ENCODE measurements at regions not wholly inside any gene's neighbourhood (a gene's known extent, or its start where the extent isn't known, plus 50 kb on each side); places are given as distances from the start of the nearest gene placed in this dataset.
A peak's percentile ranks its signal among the peaks of the same experiment; 100 is the strongest.

GRCh38 chr18:27843783-27844777 lies 332.9 kb downstream of the CDH2 start:
- H3K4me3 ChIP-seq (ENCODE audit: low read depth, low read length): no peak overlapping the region
- peak; percentile 44 for DNase-seq (ENCODE audit: low read depth)

DNA sequence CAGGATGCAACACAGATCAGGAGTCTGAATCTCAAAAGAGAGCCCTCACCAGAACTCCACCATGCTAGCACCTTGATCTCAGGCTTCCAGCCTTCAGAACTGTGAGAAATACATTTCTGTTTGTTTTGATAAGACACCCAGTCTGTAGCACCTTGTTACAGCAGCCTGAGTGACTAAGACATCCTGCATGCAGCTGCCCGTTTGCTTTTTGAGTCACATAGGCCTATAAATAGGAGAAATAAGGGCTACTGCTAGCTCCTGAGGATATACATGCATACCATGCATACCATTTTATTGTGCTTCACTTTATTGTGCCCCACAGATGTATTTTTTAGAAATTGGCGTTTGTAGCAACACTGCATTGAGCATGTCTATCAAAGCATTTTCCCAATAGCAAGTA lies 337.8 kb downstream of the CDH2 start:
- no peak overlapping the region for H3K4me3 ChIP-seq (ENCODE audit: low read depth, low read length)
- DNase-seq (ENCODE audit: low read depth): peak; percentile 71

DNA sequence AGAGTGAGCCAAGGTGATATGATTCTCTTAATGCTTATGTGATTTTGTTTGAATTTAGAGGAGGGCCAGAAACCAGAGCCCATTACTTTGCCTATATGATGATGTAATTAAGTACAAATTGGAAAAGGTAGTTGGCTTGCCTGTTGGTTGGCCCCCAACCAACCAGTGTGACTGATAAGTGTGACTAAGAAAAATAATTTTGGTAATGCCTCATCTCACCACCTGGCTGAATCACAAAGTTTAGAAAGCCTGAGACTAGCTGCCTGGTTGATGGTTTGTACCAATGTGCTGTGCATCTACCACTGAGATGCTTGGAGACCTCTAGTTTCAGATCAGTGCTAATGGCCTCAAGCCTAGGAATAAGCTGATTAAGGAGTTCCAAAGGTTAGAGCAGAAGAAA lies 338.7 kb downstream of the CDH2 start:
- no peak for DNase-seq (ENCODE audit: low read depth)
- H3K4me3 ChIP-seq (ENCODE audit: low read depth, low read length): no peak overlapping the region

GRCh38 chr18:27826101-27826500 lies 350.8 kb downstream of the CDH2 start:
- no peak overlapping the region for H3K4me3 ChIP-seq (ENCODE audit: low read depth, low read length)
- DNase-seq (ENCODE audit: low read depth): no peak

- H3K4me3 ChIP-seq (ENCODE audit: low read depth, low read length): no peak overlapping the region
- DNase-seq (ENCODE audit: low read depth): no peak
Measured at GRCh38 chr18:27825689-27826088, 351.2 kb downstream of the CDH2 start.

- H3K4me3 ChIP-seq (ENCODE audit: low read depth, low read length): no peak overlapping the region
- DNase-seq (ENCODE audit: low read depth): no peak
Measured at GRCh38 chr18:27824841-27825681, 351.9 kb downstream of the CDH2 start.

DNA sequence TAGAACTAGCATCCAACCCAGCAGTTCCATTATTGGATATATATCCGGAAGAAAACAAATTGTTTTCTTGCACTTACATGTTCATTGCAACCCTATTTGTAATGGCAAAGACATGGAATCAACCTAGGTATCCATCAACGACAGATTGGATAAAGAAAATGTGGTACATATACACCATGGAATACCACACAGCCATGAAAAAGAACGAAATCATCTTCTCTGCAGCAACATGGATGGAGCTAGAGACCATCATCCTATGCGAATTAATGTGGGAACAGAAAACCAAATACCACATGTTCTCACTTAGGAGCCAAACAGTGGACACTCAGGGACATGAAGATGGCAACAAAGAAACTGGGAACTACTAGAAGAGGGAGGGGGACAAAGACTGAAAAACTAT lies 352.7 kb downstream of the CDH2 start:
- DNase-seq (ENCODE audit: low read depth): no peak
- no peak overlapping the region for H3K4me3 ChIP-seq (ENCODE audit: low read depth, low read length)

GRCh38 chr18:27823053-27823452 lies 353.9 kb downstream of the CDH2 start:
- DNase-seq (ENCODE audit: low read depth): no peak
- no peak overlapping the region for H3K4me3 ChIP-seq (ENCODE audit: low read depth, low read length)

GRCh38 chr18:27808683-27809082 lies 368.2 kb downstream of the CDH2 start:
- no peak overlapping the region for H3K4me3 ChIP-seq (ENCODE audit: low read depth, low read length)
- DNase-seq (ENCODE audit: low read depth): peak; percentile 29

- no peak for DNase-seq (ENCODE audit: low read depth)
Measured at GRCh38 chr18:27803957-27804356, 373.0 kb downstream of the CDH2 start.

GRCh38 chr18:27797484-27797883 lies 379.4 kb downstream of the CDH2 start:
- DNase-seq (ENCODE audit: low read depth): no peak
- no peak overlapping the region for H3K4me3 ChIP-seq (ENCODE audit: low read depth, low read length)

More at GRCh38 chr18:27803957-27804356, 373.0 kb downstream of the CDH2 start:
- no peak overlapping the region for H3K4me3 ChIP-seq (ENCODE audit: low read depth, low read length)

DNA sequence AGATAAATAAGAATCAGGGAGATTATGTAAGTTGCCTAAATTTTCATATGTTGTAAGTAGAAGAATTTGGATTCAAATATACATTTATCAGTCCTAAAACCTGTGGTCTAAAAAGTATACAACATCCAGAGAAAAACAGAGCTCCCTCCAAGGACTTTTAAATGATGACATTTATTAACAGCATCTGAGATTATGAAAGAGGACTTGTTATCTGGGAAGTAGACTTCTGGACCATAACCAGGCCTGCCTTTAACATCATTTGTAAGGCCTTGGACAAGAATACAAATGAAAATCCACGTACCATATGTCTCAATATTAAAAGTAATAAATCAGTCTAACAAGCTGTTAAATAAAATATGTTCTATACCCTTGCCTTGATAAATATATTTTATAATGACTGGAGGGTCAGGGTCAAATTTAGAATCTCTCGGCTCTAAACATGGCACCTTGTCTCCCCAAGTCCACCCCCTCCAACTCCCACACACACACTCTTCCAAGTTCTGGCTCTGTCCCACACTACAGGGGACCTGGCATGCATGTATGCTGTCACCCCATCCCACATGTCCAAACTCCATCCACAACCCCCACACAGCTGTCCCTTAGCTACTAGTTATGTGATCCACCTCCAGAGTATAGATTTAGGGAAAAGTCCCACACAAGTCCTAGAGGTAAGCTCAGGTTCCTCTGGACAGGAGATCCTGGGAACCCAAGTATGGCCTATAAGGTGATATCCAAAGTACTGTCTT lies 382.6 kb downstream of the CDH2 start:
- DNase-seq (ENCODE audit: low read depth): no peak
- no peak overlapping the region for H3K4me3 ChIP-seq (ENCODE audit: low read depth, low read length)

DNA sequence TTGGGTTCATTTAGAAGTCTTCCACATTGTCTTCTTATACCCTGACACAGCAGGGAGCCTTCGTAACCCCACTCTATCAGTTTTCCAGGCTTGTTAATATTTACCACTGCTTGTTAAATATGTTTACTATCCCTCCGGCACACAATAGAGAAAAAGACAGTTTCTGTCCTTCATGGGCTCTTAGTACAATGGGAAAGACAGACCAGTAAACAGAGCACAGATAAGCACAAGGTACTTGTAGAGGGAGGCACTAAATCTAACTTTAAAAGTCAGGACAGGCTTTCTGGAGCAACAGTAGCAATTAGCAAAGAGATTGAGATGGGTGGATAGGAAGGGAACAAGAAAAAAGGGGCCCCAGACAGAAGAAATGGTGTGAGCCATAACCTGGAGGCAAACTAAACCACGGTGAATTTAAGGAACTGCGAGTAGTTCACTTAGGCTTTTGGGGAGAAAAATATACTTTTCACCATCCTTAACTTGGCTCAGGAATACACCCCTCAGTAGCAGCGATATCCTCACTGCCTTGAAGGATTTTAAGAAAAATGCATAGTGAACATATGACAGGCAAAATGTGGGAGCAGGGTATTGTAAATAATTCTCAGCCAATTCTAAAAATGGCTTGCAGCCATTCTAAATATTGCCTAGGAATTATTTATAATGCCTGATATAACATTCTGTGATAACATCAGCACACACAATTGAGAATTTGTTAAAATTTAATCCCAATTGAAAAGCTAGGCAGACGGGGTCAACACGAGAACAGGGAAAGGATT lies 383.7 kb downstream of the CDH2 start:
- H3K4me3 ChIP-seq (ENCODE audit: low read depth, low read length): no peak overlapping the region
- DNase-seq (ENCODE audit: low read depth): no peak

DNA sequence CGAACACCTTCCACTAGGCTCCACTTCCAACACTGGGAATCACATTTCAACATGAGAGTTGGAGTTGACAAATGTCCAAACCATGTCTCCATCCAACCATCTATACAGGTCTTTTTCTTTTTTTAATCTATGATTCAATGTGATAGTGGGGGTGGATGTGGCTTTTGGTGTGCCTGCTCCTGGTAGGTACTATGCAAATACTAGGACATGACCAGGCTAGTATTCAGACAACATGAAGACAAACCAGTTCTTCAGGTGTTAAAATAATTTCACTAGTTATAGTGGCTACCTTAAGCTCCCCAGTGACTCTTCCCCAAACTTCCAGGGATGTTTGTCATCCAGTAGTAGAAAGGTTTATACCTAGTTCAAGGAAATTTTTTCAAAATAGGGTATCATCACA lies 387.5 kb downstream of the CDH2 start:
- no peak for DNase-seq (ENCODE audit: low read depth)

GRCh38 chr18:27787547-27787946 lies 389.4 kb downstream of the CDH2 start:
- no peak overlapping the region for H3K4me3 ChIP-seq (ENCODE audit: low read depth, low read length)
- DNase-seq (ENCODE audit: low read depth): no peak

More for the DNA sequence above, 387.5 kb downstream of the CDH2 start:
- no peak overlapping the region for H3K4me3 ChIP-seq (ENCODE audit: low read depth, low read length)

- no peak overlapping the region for H3K4me3 ChIP-seq (ENCODE audit: low read depth, low read length)
- no peak for DNase-seq (ENCODE audit: low read depth)
Measured at GRCh38 chr18:27785815-27786471, 391.0 kb downstream of the CDH2 start.

DNA sequence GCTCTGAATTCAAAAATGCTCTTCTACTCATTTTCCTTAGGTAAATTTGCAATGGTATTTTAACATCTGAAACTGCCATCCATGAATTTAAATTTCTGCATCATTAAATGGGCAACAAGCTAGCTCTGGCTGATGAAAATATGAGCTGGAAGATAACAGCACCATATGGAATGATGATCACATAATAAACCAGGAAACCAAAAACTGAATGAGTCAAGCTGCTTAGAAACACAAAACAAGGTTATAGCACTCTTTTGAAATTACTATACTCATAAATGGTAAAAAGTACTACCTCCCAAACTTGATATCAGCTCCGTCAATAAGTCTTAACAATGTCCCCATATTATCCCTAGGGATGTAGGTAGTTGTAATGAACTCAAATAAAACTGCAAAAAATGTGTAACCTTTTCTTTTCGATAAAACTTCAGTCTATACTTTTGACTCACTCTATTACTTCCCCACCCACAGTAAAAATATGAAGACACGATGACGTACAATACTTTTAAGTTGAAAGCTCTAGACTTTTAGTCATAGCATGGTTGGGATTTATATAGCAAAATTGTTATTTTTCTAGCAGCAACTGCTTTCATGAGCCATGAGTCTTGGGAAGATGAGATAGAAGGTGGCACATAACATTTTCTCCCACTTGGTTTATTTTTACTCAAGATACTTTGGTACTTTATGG lies 396.7 kb downstream of the CDH2 start:
- DNase-seq (ENCODE audit: low read depth): no peak
- no peak overlapping the region for H3K4me3 ChIP-seq (ENCODE audit: low read depth, low read length)

GRCh38 chr18:27778925-27779324 lies 398.0 kb downstream of the CDH2 start:
- DNase-seq (ENCODE audit: low read depth): no peak
- no peak overlapping the region for H3K4me3 ChIP-seq (ENCODE audit: low read depth, low read length)
